GM18508 (cell line): ENCODE measurements at regions not wholly inside any gene's neighbourhood (a gene's known extent, or its start where the extent isn't known, plus 50 kb on each side); places are given as distances from the start of the nearest gene placed in this dataset.

Source experiments
- ATAC-seq: cut with Tn5 transposase; IDR thresholded peaks from one replicate; pipeline ENCODE4 v1.9.1; 2021; ENCODE audit warnings: moderate number of reproducible peaks; ENCODE audit not compliant: insufficient read depth, unreplicated experiment

DNA sequence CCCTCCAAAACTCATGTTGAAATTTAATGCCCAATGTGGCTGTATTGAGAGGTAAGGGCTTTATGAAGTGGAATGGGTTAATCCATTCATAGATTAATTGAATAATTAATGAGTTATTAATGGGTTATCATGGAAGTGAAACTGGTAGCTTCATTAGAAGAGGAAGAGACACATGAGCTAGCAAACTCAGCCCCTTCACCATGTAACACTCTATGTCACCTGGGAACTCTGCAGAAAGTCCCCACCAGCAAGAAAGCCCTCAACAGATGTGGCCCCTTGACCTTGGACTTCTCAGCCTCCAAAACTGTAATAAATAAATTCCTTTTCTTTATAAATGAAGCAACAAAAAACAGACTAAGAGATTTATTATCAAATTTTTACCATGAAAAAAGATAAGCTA lies 223.5 kb downstream of the KLF12 start:
- no peak for ATAC-seq

DNA sequence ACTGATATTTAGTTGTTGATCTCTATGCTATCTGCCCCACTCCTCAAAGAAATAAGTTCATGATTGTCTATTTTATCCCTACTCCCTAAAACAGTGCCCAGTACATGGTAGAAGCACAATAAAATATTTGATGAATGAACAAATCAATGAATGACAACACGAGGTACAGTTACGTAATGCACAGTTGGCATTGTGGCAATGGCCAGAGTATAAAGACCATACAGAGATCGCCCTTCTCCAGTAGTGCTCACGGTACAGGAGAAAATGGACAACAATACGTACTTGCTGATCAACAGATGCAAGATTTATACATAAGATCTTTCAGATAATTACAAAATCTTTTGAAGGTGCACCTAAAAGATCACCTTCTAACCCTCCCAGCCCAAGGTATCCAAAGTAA lies 225.4 kb downstream of the KLF12 start:
- no peak for ATAC-seq

DNA sequence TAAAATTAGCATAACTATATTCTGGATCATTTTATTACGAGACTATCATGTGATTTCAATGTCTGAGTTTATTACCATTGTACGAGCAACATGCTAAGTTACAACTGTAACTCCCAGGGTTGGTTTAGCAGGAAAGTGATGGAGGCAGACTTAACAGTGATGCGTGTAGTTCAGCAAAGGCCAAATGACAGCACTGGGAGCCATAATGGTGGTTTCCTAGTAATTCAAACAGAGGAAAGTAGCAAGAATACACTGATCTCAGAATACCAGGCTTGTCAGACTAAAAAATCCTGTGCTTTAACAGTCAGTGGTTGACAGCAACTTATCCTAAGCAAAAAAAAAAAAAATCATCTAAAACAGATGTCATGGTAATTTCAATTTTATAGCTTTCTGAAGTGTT lies 229.6 kb downstream of the KLF12 start:
- no peak for ATAC-seq

DNA sequence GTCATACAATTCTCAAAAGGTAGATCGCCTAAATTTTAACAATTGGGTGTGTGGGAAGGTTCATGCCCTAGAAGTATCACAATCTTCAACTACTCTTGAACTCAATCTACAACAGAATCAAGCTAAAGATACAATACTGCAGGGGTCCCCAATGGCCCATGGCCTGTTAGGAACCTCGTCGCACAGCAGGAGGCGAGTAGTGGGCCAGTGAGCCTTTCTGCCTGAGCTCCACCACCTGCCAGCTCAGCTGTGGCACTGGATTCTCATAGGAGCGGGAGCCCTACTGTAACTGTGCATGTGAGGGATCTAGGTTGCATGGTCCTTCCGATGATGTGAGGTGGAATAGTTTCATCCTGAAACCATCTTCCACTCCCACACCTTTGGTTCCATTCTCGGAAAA lies 230.6 kb downstream of the KLF12 start:
- ATAC-seq, result no peak

DNA sequence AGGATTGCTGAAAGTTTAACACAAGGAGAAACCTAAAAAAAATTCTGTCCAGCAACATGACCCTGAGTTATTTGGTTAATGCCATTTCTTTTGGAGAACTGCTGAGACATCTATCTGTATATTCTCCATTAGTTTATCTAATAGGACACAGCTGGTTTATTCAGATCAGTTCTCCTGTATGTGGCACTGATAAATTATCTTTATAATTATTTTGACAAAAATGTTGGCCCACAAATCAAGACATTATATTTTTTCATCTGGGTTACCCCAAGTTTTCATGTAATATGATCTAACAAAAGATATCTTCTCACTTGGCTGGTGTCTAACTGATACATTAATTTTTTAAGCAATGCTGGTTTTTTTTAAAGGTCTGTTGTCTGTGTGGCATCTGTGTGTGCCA lies 231.4 kb downstream of the KLF12 start:
- no peak for ATAC-seq

DNA sequence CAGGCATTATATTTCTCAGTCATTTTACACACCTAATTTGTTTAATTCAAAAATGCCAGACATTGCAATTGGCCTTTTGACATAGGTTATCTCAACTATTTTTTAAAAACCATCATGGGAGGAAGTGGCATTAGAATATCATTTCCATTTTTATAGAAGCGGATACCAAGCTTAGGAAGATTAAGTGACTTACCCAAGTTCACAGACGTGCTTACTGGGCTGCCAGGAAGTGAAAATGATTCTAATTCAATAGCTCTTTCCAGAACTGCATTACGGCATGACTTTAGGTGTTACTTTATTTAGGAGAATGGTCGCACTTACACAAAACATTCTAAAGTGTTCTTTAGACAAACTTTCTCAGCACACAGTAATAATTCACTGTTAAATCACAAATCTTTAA lies 231.9 kb downstream of the KLF12 start:
- ATAC-seq, result peak; percentile 52

DNA sequence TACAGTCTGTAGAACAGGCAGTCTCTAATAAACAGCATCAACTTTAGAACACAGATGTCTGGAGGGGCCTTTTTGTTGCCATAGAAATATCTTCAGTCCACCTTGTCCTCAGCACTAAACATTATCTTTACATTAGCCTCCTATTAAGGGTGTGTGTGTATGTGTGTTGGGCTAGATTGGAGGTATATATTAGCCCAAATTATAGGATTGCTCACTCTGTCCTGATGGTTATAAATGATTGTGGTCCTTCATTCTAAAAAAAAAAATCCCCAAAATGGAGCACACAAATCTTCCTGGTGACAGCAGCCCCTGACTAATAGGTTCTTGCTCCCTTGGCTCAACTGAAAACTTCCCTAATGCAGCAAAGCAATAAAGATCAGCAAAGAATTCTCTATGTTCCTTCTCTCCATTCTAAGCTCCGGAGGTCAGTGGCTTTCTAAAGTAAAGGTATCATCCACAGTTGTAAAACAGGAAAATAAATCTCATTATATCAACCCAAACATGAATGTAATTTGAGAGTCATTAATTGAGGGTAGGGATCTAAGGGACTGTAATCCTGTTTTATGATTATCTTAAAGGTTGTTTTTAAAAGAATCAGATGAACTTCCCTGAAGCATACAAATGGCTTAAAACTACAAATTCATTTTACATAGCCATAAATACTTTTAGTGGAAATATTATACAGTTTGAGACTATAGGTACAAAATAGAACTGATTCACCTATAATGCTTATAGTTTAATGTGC lies 232.7 kb downstream of the KLF12 start:
- ATAC-seq, result no peak

DNA sequence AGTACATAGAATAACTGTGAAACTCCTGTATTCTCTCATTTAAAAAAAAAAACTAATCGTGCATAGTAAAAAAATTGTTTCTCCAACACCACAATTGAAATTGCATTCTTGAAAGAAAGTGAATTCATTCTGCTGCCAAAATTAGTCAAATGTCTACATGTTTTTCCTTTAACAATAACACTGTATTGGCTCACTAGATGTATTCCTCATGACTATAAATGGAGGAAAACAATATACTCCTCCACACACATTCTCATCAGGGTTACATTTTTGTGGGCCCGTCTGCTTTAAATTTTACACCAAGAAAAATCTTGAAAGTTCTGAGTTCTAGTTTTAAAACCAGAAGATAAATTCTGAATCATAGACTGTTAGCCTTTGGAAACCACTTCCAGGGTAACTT lies 233.6 kb downstream of the KLF12 start:
- no peak for ATAC-seq

DNA sequence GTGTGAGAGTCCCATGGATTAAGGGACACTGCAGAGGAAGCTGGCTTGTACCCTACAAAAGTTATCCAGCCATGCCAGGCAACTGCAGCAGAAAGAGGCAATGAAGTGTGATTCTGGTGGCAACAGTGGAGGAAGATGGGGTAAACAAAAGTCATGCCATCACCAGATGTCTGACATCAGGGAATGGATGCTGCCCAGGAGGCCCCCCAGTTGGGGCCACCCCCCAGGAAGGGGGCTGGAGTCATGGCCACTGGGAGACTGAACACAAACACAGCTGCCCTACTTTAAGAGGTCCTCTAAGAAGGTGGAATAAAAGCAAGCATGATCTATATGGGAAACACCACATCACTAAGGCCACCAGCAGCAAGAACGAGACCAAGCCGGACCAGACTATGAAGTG lies 235.3 kb downstream of the KLF12 start:
- ATAC-seq, result no peak

DNA sequence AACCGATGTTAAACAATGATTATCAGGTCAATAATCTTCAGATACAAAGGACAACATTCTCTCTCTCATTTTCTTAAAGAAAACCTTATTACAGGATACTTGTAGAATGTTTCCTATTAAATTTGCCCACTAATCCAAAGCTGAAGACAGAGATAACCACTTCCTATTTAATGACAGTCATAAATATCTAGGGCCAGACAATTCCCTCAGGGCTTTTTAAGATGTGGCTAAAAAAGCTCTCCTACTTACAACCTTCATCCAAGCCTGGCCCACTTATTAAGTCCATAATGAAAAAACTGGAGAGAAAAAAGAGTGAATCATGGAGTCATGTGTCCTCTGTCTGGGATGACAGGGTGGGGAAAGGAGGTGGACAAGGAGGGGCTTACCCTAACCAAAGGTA lies 235.9 kb downstream of the KLF12 start:
- no peak for ATAC-seq

DNA sequence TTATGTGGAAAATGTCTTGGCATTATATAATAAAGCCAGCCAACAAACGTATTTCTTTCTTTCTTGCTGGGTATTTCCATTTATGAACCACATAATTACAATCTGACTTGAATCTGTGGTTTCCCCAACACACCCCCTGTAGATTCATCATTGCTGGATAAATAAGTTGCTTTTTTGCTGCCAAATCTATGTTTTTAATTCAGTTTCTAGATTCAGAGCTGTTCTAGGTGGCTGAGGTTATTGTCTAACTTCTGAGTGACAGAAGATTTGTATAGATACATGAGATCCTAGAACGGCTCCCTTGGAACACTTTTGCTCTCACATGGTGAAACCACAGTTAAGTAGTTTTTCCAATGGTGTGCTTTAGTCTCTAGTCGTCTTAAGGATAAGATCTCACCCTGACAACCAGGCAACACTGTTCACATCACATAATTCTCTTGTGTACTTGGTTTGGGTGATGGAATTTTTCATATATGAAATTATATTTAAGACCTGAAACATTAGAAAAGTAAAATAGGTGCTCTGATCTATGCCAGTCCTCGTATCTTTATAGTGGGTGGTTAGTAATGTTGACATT lies 239.1 kb downstream of the KLF12 start:
- ATAC-seq, result no peak

DNA sequence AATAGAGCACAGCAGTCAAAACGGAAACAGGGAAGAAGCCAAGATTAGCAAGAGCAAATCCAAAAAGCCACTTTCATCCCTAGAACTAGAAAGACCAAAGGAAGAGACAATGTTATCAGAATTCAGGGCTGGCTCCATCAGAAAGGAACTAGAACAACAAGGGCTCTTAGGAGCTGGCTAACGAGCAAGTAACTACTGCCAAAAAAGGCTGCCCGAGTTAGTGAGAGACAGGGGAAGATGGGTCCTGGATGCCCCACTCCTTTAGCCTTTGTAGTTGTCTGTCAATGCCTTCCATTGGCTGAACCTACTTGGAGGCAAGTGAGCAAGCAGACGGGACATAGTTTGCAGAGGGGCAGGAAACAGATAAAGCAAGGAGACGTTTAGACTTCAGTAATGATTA lies 240.4 kb downstream of the KLF12 start:
- ATAC-seq, result no peak

DNA sequence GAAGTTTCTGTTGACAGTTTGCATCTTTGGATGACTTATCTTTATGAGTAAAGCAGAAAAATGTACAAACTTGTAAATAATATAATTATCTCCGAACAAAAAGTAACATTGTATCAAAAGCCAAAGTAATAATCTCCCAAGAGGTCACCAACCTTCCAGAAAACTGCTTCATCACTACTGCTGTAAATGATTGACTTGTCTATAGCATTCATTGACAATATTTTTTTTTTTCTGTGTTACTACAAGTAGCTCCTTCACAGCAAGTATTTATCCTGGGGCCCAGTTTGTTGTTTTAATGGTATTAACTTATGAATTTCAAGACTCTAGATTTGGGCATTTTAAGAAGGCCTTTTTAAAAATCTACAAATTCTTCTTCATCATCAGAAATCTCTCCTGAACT lies 242.4 kb downstream of the KLF12 start:
- no peak for ATAC-seq

DNA sequence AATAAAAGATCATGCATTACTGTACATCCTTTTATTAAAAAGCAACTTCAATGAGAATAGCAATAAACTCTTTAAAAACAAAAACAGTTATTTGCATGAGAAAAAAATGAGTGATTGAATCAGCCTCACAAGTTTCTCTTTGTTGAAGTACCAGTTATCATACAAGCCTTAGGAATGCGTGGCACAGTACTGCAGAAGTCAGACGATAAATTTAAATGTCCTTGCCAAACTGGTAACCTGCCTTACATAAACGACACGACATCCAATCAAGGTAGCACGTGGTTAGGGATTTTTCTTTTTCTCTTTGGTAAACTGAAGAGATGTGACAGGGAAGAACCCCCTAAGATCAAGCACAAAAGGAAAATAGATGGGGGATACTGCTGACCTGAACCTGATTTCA lies 251.0 kb downstream of the KLF12 start:
- ATAC-seq, result no peak

DNA sequence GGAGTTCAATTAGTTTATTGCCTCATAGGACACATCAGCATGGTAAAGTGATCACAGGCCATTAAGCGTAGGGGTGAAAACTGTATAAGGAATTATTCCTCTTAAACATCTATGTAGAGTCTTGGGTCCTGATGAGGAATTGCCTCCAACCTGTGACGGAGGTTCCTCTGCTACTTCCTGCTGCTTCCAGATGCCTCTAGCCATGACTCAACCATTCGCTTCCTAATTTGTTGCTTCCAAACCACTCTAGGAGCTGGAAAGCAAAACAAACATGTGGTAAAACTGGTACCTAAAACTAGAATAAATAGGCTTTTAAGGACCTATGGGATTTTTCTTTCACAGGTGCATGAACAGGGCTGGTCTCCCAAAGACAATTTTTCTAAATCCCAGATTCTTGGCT lies 253.8 kb downstream of the KLF12 start:
- no peak for ATAC-seq

DNA sequence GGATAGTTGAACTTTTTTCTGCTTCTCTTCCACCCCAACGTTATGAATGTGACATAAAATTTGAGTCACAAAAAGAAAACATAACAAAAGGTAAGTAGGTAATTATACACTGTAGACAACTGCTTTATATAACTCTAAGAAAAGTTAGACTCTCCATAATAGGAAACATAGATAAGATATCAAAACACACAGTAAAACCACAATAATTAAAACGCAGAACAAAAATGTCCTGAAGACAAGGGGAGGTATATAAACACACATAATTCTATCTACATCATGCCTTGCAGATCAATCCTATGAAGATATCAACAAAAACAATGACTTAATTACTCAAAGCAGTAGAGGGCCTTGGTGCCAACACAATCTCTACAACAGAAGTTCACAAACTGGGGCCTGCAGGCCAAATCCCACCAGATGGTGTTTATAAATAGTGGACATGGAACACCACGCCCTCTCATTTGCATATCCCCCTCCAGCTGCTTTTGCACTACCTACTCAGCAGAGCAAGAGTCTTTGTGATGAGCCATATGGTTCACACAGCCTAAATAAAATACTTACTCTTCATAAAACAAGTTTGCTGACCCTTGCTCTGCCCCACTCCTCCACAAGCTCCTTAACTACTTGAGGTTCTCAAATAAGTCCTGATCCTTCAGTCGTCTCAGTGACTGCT lies 254.7 kb downstream of the KLF12 start:
- ATAC-seq, result no peak

DNA sequence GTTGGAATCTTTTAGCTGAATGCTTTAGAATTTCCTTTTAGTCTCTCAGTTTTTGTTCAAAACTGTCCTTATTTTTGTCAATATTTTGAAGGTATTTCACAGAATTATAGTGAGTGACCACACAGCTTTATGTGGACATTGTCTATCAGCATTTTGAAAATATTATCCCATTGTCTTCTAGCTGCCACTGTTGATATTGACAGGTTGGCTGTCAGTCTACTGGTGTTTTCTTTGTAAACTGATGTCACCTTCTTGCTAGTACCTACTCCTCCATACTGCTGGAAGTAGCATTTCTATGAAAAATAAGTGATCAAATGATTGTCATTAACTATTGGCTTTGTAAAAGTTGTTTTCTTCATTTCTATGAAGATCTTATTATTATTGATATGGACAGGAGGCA lies 256.8 kb downstream of the KLF12 start:
- ATAC-seq, result no peak

DNA sequence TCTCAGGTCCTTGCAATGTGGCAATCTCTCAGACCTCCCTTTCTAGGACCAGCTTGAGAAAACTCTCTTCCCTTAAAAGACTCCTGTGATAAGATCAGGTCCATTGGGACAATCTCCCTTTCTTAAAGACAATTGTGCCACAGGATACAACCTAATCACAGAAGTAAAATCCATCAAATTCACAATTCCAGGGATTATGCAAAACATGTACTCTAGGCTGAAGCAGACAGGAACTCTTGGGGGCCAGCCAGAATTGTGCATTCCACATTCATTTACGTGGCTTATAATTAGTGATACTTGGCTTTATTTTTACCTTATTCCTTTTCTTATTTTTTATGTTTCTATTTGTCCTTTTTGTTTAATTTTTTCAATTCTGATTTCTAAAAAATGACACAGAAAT lies 257.9 kb downstream of the KLF12 start:
- no peak for ATAC-seq

DNA sequence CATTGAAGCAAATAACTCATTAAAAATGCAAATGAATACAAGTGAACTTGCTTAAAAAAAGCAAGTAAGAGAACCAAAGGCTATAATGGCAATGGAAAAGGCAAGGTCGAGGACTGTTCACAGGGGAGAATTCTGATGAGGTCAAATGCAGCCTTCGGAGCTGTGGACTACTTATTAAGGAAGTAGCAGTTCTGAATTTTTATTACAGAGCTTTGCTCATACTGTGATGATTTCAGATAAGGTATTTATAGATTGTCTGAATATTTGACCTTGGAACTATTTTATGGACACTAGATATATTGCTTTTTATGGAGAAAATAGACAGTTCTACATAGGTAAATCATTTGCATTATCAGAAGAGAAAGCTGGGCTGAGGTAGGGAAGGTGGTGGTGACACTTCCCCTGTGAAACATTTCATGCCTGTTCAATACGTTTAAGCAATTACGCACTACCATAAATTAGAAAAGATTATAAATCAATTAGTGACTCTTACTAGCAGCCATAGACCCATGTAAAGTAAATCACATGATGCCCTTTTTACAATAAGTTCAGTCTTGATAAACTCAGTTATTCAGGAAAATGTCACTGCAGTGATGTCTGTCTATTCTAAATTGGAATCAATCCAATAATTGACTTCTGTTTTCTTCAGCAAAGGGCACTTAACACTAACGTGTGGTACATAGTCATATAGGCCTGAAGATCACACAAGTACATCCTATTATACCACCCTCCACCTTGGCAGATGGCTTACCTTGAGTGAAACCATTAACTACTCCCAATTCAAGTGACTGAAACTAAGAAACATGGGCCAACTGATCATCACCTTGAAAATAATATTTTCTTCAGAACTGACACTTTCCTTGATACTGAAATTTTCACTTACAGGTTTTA lies 260.0 kb downstream of the KLF12 start:
- no peak for ATAC-seq

DNA sequence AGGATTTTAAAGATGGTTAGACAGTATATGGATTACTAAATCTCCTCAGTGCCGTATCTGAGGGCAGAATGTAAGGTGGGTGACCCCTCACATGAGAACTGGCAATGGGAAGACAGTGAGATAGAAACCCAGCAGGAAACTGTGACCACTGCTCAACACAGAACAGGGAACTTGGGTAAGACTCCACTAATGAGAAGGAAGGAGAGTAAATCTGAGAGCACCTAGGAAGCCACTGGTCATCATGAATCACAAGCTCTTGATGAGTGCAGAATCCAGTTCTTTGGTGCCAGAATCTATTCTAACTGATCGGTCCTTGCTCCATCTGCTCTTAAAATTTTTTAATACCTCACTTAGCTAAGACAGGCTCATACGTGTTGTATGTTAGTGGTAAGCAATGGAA lies 261.8 kb downstream of the KLF12 start:
- no peak for ATAC-seq
